ENCODE measurements at regions not wholly inside any gene's neighbourhood (a gene's known extent, or its start where the extent isn't known, plus 50 kb on each side); places are given as distances from the start of the nearest gene placed in this dataset.

- H3K4me3 ChIP-seq (ENCODE audit: low read depth, low read length) = no peak overlapping the region
- TF ChIP-seq, protein P1, sequence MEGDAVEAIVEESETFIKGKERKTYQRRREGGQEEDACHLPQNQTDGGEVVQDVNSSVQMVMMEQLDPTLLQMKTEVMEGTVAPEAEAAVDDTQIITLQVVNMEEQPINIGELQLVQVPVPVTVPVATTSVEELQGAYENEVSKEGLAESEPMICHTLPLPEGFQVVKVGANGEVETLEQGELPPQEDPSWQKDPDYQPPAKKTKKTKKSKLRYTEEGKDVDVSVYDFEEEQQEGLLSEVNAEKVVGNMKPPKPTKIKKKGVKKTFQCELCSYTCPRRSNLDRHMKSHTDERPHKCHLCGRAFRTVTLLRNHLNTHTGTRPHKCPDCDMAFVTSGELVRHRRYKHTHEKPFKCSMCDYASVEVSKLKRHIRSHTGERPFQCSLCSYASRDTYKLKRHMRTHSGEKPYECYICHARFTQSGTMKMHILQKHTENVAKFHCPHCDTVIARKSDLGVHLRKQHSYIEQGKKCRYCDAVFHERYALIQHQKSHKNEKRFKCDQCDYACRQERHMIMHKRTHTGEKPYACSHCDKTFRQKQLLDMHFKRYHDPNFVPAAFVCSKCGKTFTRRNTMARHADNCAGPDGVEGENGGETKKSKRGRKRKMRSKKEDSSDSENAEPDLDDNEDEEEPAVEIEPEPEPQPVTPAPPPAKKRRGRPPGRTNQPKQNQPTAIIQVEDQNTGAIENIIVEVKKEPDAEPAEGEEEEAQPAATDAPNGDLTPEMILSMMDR (IDR thresholded peaks at IDR 0.05; ENCODE audit: low read depth, low read length) = no peak
Observed at GRCh38 chr2:16378031-16378430, 287.6 kb downstream of the CYRIA start.

DNA sequence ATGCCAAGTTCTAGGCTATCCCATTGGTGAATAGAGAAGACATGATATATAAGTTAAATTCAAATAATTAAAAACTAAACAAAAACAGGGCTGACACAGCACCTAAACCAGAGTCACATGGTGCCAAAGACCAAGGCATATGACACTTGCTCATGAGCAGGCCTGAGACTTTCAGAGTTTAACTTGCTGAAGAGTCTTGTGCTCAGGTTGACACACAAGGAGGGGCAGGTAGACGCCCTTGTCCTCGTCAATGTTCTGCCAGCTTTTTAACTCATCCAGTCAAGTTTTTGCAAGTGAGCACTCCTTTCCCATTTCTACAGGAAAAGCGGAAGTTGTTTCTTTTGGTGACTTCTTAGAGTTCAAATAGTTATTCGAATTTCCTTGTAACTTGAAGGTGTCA lies 289.7 kb downstream of the CYRIA start:
- no peak overlapping the region for H3K4me3 ChIP-seq (ENCODE audit: low read depth, low read length)
- TF ChIP-seq, protein P1 (IDR thresholded peaks at IDR 0.05; ENCODE audit: low read depth, low read length) = no peak

DNA sequence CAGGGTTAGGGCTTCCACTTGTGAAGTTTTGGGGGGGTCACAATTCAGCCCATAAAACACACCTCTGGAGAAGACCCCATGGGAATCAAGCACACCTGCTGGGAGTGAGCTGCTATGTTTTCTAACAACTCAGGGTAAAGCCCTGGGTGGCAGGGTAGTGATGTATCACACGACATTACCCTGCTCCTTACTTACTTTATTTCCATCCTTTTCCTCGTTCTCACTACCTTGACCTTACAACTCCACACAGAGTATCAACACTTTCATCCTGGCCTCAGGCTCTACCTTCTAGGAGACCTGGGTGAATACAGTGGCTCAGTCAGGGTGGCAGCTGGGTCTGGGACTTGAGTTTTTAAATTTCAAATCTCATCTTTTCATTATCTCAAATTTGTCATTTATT lies 290.3 kb downstream of the CYRIA start:
- TF ChIP-seq, protein P1 (IDR thresholded peaks at IDR 0.05; ENCODE audit: low read depth, low read length) = no peak
- H3K4me3 ChIP-seq (ENCODE audit: low read depth, low read length) = no peak overlapping the region

GRCh38 chr2:16374671-16375070 lies 291.0 kb downstream of the CYRIA start:
- TF ChIP-seq, protein P1 (IDR thresholded peaks at IDR 0.05; ENCODE audit: low read depth, low read length) = no peak
- H3K4me3 ChIP-seq (ENCODE audit: low read depth, low read length) = no peak overlapping the region

GRCh38 chr2:16373341-16373740 lies 292.3 kb downstream of the CYRIA start:
- no peak overlapping the region for H3K4me3 ChIP-seq (ENCODE audit: low read depth, low read length)
- TF ChIP-seq, protein P1 (IDR thresholded peaks at IDR 0.05; ENCODE audit: low read depth, low read length) = no peak

DNA sequence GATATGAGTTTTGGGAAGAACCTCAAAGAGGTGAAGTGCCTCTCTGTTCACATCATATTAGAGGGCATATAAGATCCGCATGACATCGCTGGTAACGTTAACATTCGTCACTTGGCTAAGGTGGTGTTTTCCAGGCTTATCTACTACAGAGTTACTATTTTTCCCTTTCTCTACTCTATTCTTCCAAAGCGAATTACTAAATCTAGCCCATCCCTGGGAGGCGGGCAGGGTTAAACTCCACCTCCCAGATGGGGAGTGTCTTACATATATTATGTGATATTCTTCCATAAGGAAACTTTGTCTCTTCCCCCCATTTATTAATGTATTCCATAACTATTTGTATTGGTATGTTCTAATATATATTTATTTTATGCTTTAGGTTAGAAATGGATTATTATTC lies 293.9 kb downstream of the CYRIA start:
- TF ChIP-seq, protein P1 (IDR thresholded peaks at IDR 0.05; ENCODE audit: low read depth, low read length) = no peak
- no peak overlapping the region for H3K4me3 ChIP-seq (ENCODE audit: low read depth, low read length)

DNA sequence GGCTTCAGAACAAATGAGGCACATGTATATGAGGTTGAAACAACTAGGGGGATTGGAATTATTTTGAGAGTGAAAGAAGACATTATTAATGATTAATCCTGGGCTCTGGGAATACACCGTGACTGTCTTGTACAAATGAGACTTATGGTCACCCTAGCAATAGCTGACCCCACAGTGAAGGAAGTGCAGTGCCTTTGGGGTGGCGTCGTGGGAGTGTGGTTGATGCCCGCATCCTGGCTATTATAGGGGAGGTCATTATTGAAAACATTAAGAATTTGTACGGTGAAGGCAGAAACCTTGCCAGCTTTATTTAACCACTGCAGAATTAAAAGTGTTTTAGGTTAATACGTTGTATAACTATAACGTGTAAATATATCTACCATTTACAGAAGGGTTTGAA lies 296.7 kb downstream of the CYRIA start:
- H3K4me3 ChIP-seq (ENCODE audit: low read depth, low read length) = no peak overlapping the region
- TF ChIP-seq, protein P1 (IDR thresholded peaks at IDR 0.05; ENCODE audit: low read depth, low read length) = no peak
